ENCODE measurements at regions not wholly inside any gene's neighbourhood (a gene's known extent, or its start where the extent isn't known, plus 50 kb on each side); places are given as distances from the start of the nearest gene placed in this dataset.

GRCh38 chr10:130480491-130480890 lies 344.3 kb downstream of the GLRX3 start:
- Mint-ChIP-seq H3K9me3 (no peaks in the 10 kb centered on the region), H3K27me3 (no peaks in the 10 kb centered on the region), H3K27ac (no peak overlapping the region), H3K36me3 (no peaks in the 10 kb centered on the region), H3K4me1 (no peaks in the 10 kb centered on the region), H3K4me3 (no peak overlapping the region)

GRCh38 chr10:130481076-130481930 lies 345.1 kb downstream of the GLRX3 start:
- Mint-ChIP-seq H3K27ac (no peak overlapping the region), H3K36me3 (no peaks in the 10 kb centered on the region), H3K9me3 (no peaks in the 10 kb centered on the region), H3K4me3 (no peak overlapping the region), H3K27me3 (no peaks in the 10 kb centered on the region), H3K4me1 (no peaks in the 10 kb centered on the region)

- H3K4me1 Mint-ChIP-seq: no peaks in the 10 kb centered on the region
- H3K9me3 Mint-ChIP-seq: no peaks in the 10 kb centered on the region
- no peaks in the 10 kb centered on the region for H3K27me3 Mint-ChIP-seq
- H3K4me3 Mint-ChIP-seq: no peak overlapping the region
- no peaks in the 10 kb centered on the region for H3K36me3 Mint-ChIP-seq
- H3K27ac Mint-ChIP-seq: no peak overlapping the region
Measured at GRCh38 chr10:130481936-130482335, 345.7 kb downstream of the GLRX3 start.

GRCh38 chr10:130483691-130484467 lies 347.7 kb downstream of the GLRX3 start:
- Mint-ChIP-seq H3K4me3 (no peak overlapping the region), H3K27me3 (no peaks in the 10 kb centered on the region), H3K4me1 (no peaks in the 10 kb centered on the region), H3K9me3 (no peaks in the 10 kb centered on the region), H3K27ac (no peak overlapping the region), H3K36me3 (no peaks in the 10 kb centered on the region)

- no peak overlapping the region for H3K27ac Mint-ChIP-seq
- H3K36me3 Mint-ChIP-seq: no peaks in the 10 kb centered on the region
- H3K4me1 Mint-ChIP-seq: no peaks in the 10 kb centered on the region
- no peaks in the 10 kb centered on the region for H3K9me3 Mint-ChIP-seq
- no peaks in the 10 kb centered on the region for H3K27me3 Mint-ChIP-seq
- H3K4me3 Mint-ChIP-seq: no peak overlapping the region
Measured at GRCh38 chr10:130484468-130485180, 348.4 kb downstream of the GLRX3 start.

GRCh38 chr10:130485236-130485957 lies 349.2 kb downstream of the GLRX3 start:
- H3K9me3 Mint-ChIP-seq: no peaks in the 10 kb centered on the region

GRCh38 chr10:130485958-130486895 lies 350.0 kb downstream of the GLRX3 start:
- Mint-ChIP-seq H3K9me3 (no peaks in the 10 kb centered on the region), H3K36me3 (no peaks in the 10 kb centered on the region), H3K4me1 (no peaks in the 10 kb centered on the region), H3K27ac (no peak overlapping the region), H3K4me3 (no peak overlapping the region), H3K27me3 (no peaks in the 10 kb centered on the region)

More at GRCh38 chr10:130485236-130485957, 349.2 kb downstream of the GLRX3 start:
- Mint-ChIP-seq H3K27me3 (no peaks in the 10 kb centered on the region), H3K36me3 (no peaks in the 10 kb centered on the region), H3K4me1 (no peaks in the 10 kb centered on the region), H3K4me3 (no peak overlapping the region), H3K27ac (no peak overlapping the region)

GRCh38 chr10:130486906-130487305 lies 350.7 kb downstream of the GLRX3 start:
- Mint-ChIP-seq H3K36me3 (no peaks in the 10 kb centered on the region), H3K4me3 (no peak overlapping the region), H3K4me1 (no peaks in the 10 kb centered on the region), H3K27ac (no peak overlapping the region), H3K27me3 (no peaks in the 10 kb centered on the region), H3K9me3 (no peaks in the 10 kb centered on the region)

- Mint-ChIP-seq H3K27me3 (no peaks in the 10 kb centered on the region), H3K4me1 (no peaks in the 10 kb centered on the region), H3K4me3 (no peak overlapping the region), H3K9me3 (no peaks in the 10 kb centered on the region), H3K27ac (no peak overlapping the region), H3K36me3 (no peaks in the 10 kb centered on the region)
Measured at GRCh38 chr10:130487566-130487965, 351.4 kb downstream of the GLRX3 start.

- H3K4me3 Mint-ChIP-seq: no peak overlapping the region
- H3K4me1 Mint-ChIP-seq: no peaks in the 10 kb centered on the region
- no peaks in the 10 kb centered on the region for H3K9me3 Mint-ChIP-seq
- no peaks in the 10 kb centered on the region for H3K27me3 Mint-ChIP-seq
- no peak overlapping the region for H3K27ac Mint-ChIP-seq
- no peaks in the 10 kb centered on the region for H3K36me3 Mint-ChIP-seq
Measured at GRCh38 chr10:130489891-130490290, 353.7 kb downstream of the GLRX3 start.

- no peaks in the 10 kb centered on the region for H3K9me3 Mint-ChIP-seq
- H3K4me3 Mint-ChIP-seq: no peak overlapping the region
- no peaks in the 10 kb centered on the region for H3K4me1 Mint-ChIP-seq
- no peak overlapping the region for H3K27ac Mint-ChIP-seq
- H3K27me3 Mint-ChIP-seq: no peaks in the 10 kb centered on the region
- H3K36me3 Mint-ChIP-seq: no peaks in the 10 kb centered on the region
Measured at GRCh38 chr10:130491011-130491692, 355.0 kb downstream of the GLRX3 start.

GRCh38 chr10:130491693-130492050 lies 355.5 kb downstream of the GLRX3 start:
- Mint-ChIP-seq H3K27me3 (no peaks in the 10 kb centered on the region), H3K4me3 (no peak overlapping the region), H3K4me1 (no peaks in the 10 kb centered on the region), H3K9me3 (no peaks in the 10 kb centered on the region), H3K27ac (no peak overlapping the region), H3K36me3 (no peaks in the 10 kb centered on the region)

- Mint-ChIP-seq H3K27ac (no peak overlapping the region), H3K4me3 (no peak overlapping the region), H3K4me1 (no peaks in the 10 kb centered on the region), H3K27me3 (no peaks in the 10 kb centered on the region), H3K36me3 (no peaks in the 10 kb centered on the region), H3K9me3 (no peaks in the 10 kb centered on the region)
Measured at GRCh38 chr10:130492266-130492934, 356.2 kb downstream of the GLRX3 start.

GRCh38 chr10:130493021-130493420 lies 356.8 kb downstream of the GLRX3 start:
- H3K9me3 Mint-ChIP-seq: no peaks in the 10 kb centered on the region
- H3K4me1 Mint-ChIP-seq: no peaks in the 10 kb centered on the region
- no peak overlapping the region for H3K4me3 Mint-ChIP-seq
- no peaks in the 10 kb centered on the region for H3K27me3 Mint-ChIP-seq
- H3K36me3 Mint-ChIP-seq: no peaks in the 10 kb centered on the region
- H3K27ac Mint-ChIP-seq: no peak overlapping the region

Data from activated naive CD4-positive, alpha-beta T cell treated with anti-CD3 and anti-CD28 coated beads, Interleukin-2, amount 50 U/mL, for 24 hours (primary cell).